Keratinocyte (primary cell): ENCODE measurements at regions not wholly inside any gene's neighbourhood (a gene's known extent, or its start where the extent isn't known, plus 50 kb on each side); places are given as distances from the start of the nearest gene placed in this dataset.

Source experiments
- DNase-seq: peaks from one replicate; pipeline ENCODE4 v3.0.0-alpha.2; 2011; ENCODE audit warnings: low read depth, missing footprints, low spot score
- FAIRE-seq: peaks from 2 replicates; lab custom pipeline; 2011; peaks lifted over from hg19 to GRCh38; lab: Jason Lieb, UNC
- H2AFZ ChIP-seq: 2 replicates; pipeline ENCODE4 v1.6.0; 2012; ENCODE audit warnings: low read length, control low read depth, inconsistent platforms; ENCODE audit not compliant: control insufficient read depth
- H3K27ac ChIP-seq: 2 replicates; pipeline ENCODE4 v1.5.1; 2011; ENCODE audit warnings: low read length; ENCODE audit not compliant: control insufficient read depth, insufficient read depth
- H3K27me3 ChIP-seq: 3 replicates; pipeline ENCODE4 v1.6.0; 2011; ENCODE audit warnings: low read length; ENCODE audit not compliant: control insufficient read depth, insufficient read depth; ENCODE audit errors: extremely low read depth
- H3K36me3 ChIP-seq, 2 experiments: 2 replicates in 1 of 2; 3 replicates in 1 of 2; pipeline ENCODE4 v1.5.1; 2011; ENCODE audit warnings: low read length in 2 of 2, mild to moderate bottlenecking in 1 of 2; ENCODE audit not compliant: control insufficient read depth in 2 of 2, insufficient read depth in 2 of 2; ENCODE audit errors: extremely low read depth in 1 of 2
- H3K4me1 ChIP-seq: 3 replicates; pipeline ENCODE4 v1.5.1; 2011; ENCODE audit warnings: low read length; ENCODE audit not compliant: control insufficient read depth, insufficient read depth; ENCODE audit errors: extremely low read depth
- H3K4me2 ChIP-seq: 3 replicates; pipeline ENCODE4 v1.6.0; 2011; ENCODE audit warnings: low read depth, low read length; ENCODE audit not compliant: control insufficient read depth, insufficient read depth; ENCODE audit errors: extremely low read depth
- H3K4me3 ChIP-seq, 3 experiments: fragments of 200-600 bp in 1 of 3; sonication (generic) in 1 of 3; 2 replicates in 2 of 3; 3 replicates in 1 of 3; pipeline ENCODE4 v1.5.1; 2011 to 2016; ENCODE audit warnings: low read length in 3 of 3, mild to moderate bottlenecking in 3 of 3, control low read depth in 2 of 3, inconsistent platforms in 1 of 3, low read depth in 1 of 3, mixed read lengths in 1 of 3, mixed run types in 1 of 3, moderate library complexity in 1 of 3; ENCODE audit not compliant: control insufficient read depth in 2 of 3, insufficient read depth in 2 of 3; ENCODE audit errors: extremely low read depth in 1 of 3
- H3K79me2 ChIP-seq: 2 replicates; pipeline ENCODE4 v1.6.0; 2012; ENCODE audit warnings: low read length; ENCODE audit not compliant: control insufficient read depth, insufficient read depth
- H3K9ac ChIP-seq: 3 replicates; pipeline ENCODE4 v1.6.0; 2011; ENCODE audit warnings: low read length; ENCODE audit not compliant: control insufficient read depth, insufficient read depth; ENCODE audit errors: extremely low read depth
- H3K9me1 ChIP-seq: 3 replicates; pipeline ENCODE4 v1.6.0; 2011; ENCODE audit warnings: low read length; ENCODE audit not compliant: control insufficient read depth, insufficient read depth; ENCODE audit errors: extremely low read depth
- H3K9me3 ChIP-seq: 2 replicates; pipeline ENCODE4 v1.5.1; 2012; ENCODE audit warnings: low read depth, low read length; ENCODE audit not compliant: control insufficient read depth
- H4K20me1 ChIP-seq: 3 replicates; pipeline ENCODE4 v1.6.0; 2011; ENCODE audit warnings: low read length; ENCODE audit not compliant: control insufficient read depth, insufficient read depth; ENCODE audit errors: extremely low read depth
- EZH2 ChIP-seq: IDR thresholded peaks from one replicate; pipeline ENCODE4 v1.6.1; 2012; ENCODE audit warnings: inconsistent platforms, mild to moderate bottlenecking, low read length, moderate library complexity
- dilution Hi-C: fragments of 300-500 bp; cut with MboI; formaldehyde crosslinking; loops from one replicate; pipeline ENCODE4 v1.7.0; 2020; ENCODE audit warnings: low sequenced_read_pairs; ENCODE audit not compliant: extremely low pct_ligation_motif_present
- TF ChIP-seq, protein P1 (sequence below), 3 experiments: IDR thresholded peaks in 1 of 3; conservative IDR thresholded peaks in 1 of 3; optimal IDR thresholded peaks in 1 of 3; 2 replicates in 2 of 3; 3 replicates in 1 of 3; pipeline versions ENCODE3 to v1.5.1; 2011; ENCODE audit warnings: low read length in 3 of 3, mild to moderate bottlenecking in 3 of 3, moderate library complexity in 2 of 3, control low read depth in 1 of 3, inconsistent platforms in 1 of 3; ENCODE audit not compliant: insufficient read depth in 2 of 3; ENCODE audit errors: extremely low read depth in 1 of 3

DNA sequence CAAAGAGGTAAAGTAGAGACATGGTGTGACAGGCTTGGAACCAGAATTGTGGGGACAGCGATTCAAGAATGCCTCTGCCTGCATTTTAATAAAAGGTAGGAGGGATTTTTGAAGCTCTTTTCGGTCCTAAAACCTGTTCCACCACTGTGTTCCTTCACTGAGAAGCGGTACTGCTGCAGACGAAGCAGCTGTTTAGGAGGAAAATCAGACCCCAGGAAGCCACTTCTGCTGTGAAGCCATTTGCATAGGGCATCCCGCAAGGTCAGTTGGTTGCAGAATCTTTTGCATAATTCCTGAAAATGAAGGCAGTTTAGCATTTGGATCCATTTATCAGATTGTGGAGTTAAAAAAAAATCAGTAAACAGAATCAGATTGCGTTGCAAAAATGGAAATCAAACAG lies 183.3 kb upstream of the PRKCQ start:
- Histone ChIP-seq H3K9ac (no peak overlapping the region), H3K4me1 (no peaks in the 10 kb centered on the region), H4K20me1 (no peaks in the 10 kb centered on the region), H3K4me2 (no peak overlapping the region), H3K9me3 (no peaks in the 10 kb centered on the region), H3K4me3 (no peak overlapping the region), H3K27me3 (no peaks in the 10 kb centered on the region), H3K36me3 (no peaks in the 10 kb centered on the region), H3K79me2 (no peaks in the 10 kb centered on the region), H3K27ac (no peak overlapping the region), H2AFZ (no peak overlapping the region), H3K9me1 (no peaks in the 10 kb centered on the region)
- dilution Hi-C loops: no loop called here
- TF ChIP-seq, protein P1, sequence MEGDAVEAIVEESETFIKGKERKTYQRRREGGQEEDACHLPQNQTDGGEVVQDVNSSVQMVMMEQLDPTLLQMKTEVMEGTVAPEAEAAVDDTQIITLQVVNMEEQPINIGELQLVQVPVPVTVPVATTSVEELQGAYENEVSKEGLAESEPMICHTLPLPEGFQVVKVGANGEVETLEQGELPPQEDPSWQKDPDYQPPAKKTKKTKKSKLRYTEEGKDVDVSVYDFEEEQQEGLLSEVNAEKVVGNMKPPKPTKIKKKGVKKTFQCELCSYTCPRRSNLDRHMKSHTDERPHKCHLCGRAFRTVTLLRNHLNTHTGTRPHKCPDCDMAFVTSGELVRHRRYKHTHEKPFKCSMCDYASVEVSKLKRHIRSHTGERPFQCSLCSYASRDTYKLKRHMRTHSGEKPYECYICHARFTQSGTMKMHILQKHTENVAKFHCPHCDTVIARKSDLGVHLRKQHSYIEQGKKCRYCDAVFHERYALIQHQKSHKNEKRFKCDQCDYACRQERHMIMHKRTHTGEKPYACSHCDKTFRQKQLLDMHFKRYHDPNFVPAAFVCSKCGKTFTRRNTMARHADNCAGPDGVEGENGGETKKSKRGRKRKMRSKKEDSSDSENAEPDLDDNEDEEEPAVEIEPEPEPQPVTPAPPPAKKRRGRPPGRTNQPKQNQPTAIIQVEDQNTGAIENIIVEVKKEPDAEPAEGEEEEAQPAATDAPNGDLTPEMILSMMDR (optimal IDR thresholded peaks at IDR 0.05 in 1 of 3, IDR thresholded peaks at IDR 0.05 in 1 of 3, conservative IDR thresholded peaks at IDR 0.05 in 1 of 3; ENCODE audit: extremely low read depth in 1 of 3, insufficient read depth in 2 of 3, low read length in 3 of 3): no peak
- no peak for TF ChIP-seq EZH2
- DNase-seq (no peak), FAIRE-seq (no peak)

DNA sequence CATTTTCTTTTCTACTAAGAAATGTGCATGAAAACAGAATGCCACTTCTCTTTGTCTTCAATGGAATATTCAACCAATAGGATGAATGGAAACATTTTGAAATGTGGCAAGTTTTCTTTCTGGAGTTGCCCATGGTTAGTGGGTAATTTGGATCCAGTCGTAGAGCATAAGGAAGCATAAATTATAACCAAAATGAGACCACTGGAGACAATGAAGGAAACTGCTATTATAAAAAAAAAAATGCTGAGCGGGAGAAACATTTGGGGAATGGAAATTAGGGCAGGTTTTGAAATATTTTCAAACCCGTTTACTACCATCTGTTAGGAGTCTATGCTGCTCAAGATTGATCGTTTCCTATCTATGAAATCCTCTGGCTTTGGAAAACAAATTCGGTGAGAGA lies 182.9 kb upstream of the PRKCQ start:
- dilution Hi-C loops: no loop called here
- no peak overlapping the region for H3K27ac ChIP-seq
- H3K79me2 ChIP-seq: no peaks in the 10 kb centered on the region
- TF ChIP-seq EZH2: no peak
- TF ChIP-seq, protein P1 (optimal IDR thresholded peaks at IDR 0.05 in 1 of 3, IDR thresholded peaks at IDR 0.05 in 1 of 3, conservative IDR thresholded peaks at IDR 0.05 in 1 of 3; ENCODE audit: extremely low read depth in 1 of 3, insufficient read depth in 2 of 3, low read length in 3 of 3): no peak
- H2AFZ ChIP-seq: no peak overlapping the region
- no peak for DNase-seq
- H3K27me3 ChIP-seq: no peaks in the 10 kb centered on the region
- no peak overlapping the region for H3K4me2 ChIP-seq
- no peak overlapping the region for H3K9ac ChIP-seq
- no peaks in the 10 kb centered on the region for H3K9me3 ChIP-seq
- no peaks in the 10 kb centered on the region for H3K36me3 ChIP-seq
- no peaks in the 10 kb centered on the region for H4K20me1 ChIP-seq
- no peaks in the 10 kb centered on the region for H3K4me1 ChIP-seq
- no peaks in the 10 kb centered on the region for H3K9me1 ChIP-seq
- FAIRE-seq: no peak
- H3K4me3 ChIP-seq: no peak overlapping the region
